T-helper 17 cell (primary cell): ENCODE measurements at regions not wholly inside any gene's neighbourhood (a gene's known extent, or its start where the extent isn't known, plus 50 kb on each side); places are given as distances from the start of the nearest gene placed in this dataset.
A peak's percentile ranks its signal among the peaks of the same experiment; 100 is the strongest.

Experiments
- ATAC-seq: fragments of 150-1000 bp; cut with Tn5 transposase; 2 replicates; pipeline ENCODE4 v1.10.0; 2021; ENCODE audit warnings: mild to moderate bottlenecking, moderate library complexity
- DNase-seq, 3 donors: peaks; one replicate each; pipeline versions ENCODE4 v3.0.0 to v3.0.0-alpha.2; 2020 to 2021
- H3K9me3 ChIP-seq: one replicate; pipeline ENCODE4 v1.7.0; 2013; ENCODE audit warnings: low read length, mild to moderate bottlenecking; ENCODE audit not compliant: control insufficient read depth, poor library complexity, severe bottlenecking
- H3K27ac Mint-ChIP-seq: one replicate; pipeline ENCODE4 v1.8.0; 2022; ENCODE audit warnings: mild to moderate bottlenecking, moderate library complexity, mixed read lengths
- H3K27me3 Mint-ChIP-seq: one replicate; pipeline ENCODE4 v1.8.0; 2022; ENCODE audit warnings: mixed read lengths
- H3K36me3 Mint-ChIP-seq: one replicate; pipeline ENCODE4 v1.8.0; 2022; ENCODE audit warnings: low read depth, mixed read lengths
- H3K4me1 Mint-ChIP-seq: one replicate; pipeline ENCODE4 v1.8.0; 2022; ENCODE audit warnings: mild to moderate bottlenecking, mixed read lengths
- H3K4me3 Mint-ChIP-seq: one replicate; pipeline ENCODE4 v1.8.0; 2022; ENCODE audit warnings: mild to moderate bottlenecking, moderate library complexity, mixed read lengths

DNA sequence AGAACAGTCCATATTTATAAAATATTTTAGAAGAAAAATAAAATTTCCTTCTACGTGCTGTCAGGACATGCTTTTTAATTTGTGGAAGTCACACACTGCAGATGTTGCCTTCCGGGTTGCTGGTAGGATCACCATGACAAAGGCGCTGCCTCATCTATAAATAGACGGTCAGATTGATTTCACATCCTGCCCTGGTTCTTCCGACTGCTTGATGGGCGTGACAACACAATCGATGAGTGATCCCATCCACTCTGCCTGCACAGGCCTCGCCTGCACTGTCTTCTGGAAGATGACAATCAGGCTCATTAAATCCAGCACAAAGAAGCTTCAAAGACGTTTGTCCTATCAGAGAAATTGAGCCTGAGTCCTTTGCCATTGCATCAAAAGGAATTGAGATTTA is 318.9 kb upstream of the TRIB2 start:
- peaks cover 16% of the 10 kb centered on the region for H3K4me1 Mint-ChIP-seq
- H3K9me3 ChIP-seq: no peaks in the 10 kb centered on the region
- H3K27me3 Mint-ChIP-seq: peaks cover 17% of the 10 kb centered on the region
- DNase-seq: no peak
- H3K27ac Mint-ChIP-seq: no peak overlapping the region
- peaks cover 4% of the 10 kb centered on the region for H3K36me3 Mint-ChIP-seq
- no peak overlapping the region for H3K4me3 Mint-ChIP-seq
- ATAC-seq: no peak

- no peaks in the 10 kb centered on the region for H3K9me3 ChIP-seq
- no peak for ATAC-seq
- Mint-ChIP-seq H3K4me1 (peaks cover 16% of the 10 kb centered on the region), H3K27me3 (peaks cover 17% of the 10 kb centered on the region), H3K27ac (no peak overlapping the region), H3K4me3 (no peak overlapping the region), H3K36me3 (peaks cover 7% of the 10 kb centered on the region)
- no peak for DNase-seq
Measured at GRCh38 chr2:12399240-12399639, 317.5 kb upstream of the TRIB2 start.

GRCh38 chr2:12400543-12400942 is 316.2 kb upstream of the TRIB2 start:
- no peak for DNase-seq
- H3K4me1 Mint-ChIP-seq: peaks cover 8% of the 10 kb centered on the region
- H3K36me3 Mint-ChIP-seq: peaks cover 5% of the 10 kb centered on the region

DNA sequence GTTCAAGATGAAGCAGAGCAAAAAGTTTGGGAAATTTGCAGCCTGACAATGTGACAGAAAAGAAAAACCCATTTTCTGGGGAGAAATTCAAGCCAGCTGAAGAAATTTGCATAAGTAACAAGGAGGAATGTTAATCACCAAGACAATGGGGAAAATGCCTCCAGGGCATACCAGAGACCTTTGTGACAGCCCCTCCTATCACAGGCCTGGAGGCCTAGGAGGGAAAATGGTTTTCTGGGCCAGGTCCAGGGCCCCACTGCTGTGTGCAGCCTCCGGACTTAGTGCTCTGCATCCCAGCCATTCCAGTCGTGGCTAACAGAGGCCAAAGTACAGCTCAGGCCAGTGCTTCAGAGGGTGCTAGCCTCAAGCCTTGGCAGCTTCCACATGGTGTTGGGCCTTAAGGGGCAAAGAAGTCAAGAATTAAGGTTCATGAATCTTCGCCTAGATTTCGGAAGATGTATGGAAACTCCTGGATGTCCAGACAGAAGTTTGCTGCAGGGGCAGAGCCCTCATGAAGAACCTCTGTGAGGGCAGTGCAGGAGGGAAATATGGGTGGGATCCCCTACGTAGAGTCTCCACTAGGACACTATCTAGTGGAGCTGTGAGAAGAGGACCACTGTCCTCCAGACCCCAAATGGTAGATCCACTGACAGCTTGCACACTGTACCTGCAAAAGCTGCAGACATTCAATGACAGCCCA is 314.1 kb upstream of the TRIB2 start:
- no peak for ATAC-seq
- Mint-ChIP-seq H3K27me3 (peaks cover 10% of the 10 kb centered on the region), H3K4me3 (no peak overlapping the region), H3K27ac (no peak overlapping the region), H3K36me3 (peaks cover 2% of the 10 kb centered on the region), H3K4me1 (peaks cover 2% of the 10 kb centered on the region)
- DNase-seq: no peak
- H3K9me3 ChIP-seq: no peaks in the 10 kb centered on the region

More at GRCh38 chr2:12400543-12400942, 316.2 kb upstream of the TRIB2 start:
- no peaks in the 10 kb centered on the region for H3K9me3 ChIP-seq
- no peak for ATAC-seq
- Mint-ChIP-seq H3K27me3 (peaks cover 17% of the 10 kb centered on the region), H3K4me3 (no peak overlapping the region), H3K27ac (no peak overlapping the region)

DNA sequence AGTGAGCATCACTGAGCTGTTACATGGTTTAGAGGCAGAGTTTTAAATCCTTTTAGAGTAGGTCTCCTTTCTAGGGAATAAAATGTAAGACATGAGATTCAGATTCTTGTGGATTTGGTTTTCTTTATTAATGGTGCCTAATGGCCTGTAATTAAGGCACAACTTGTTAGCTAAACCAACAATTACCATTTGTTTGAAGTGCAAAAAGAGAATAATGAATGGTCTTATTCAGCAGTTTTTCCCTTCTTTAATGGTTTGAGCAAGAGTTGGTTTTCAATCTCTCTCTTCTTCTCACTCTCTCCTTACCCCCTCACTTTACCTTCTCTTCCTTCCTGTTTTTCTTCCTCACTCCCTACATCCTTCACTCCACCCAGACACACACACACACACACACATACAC is 312.2 kb upstream of the TRIB2 start:
- no peak overlapping the region for H3K4me3 Mint-ChIP-seq
- peaks cover 2% of the 10 kb centered on the region for H3K4me1 Mint-ChIP-seq
- DNase-seq: no peak
- no peaks in the 10 kb centered on the region for H3K9me3 ChIP-seq
- ATAC-seq: no peak
- H3K36me3 Mint-ChIP-seq: peaks cover 2% of the 10 kb centered on the region
- no peak overlapping the region for H3K27ac Mint-ChIP-seq
- H3K27me3 Mint-ChIP-seq: peaks cover 10% of the 10 kb centered on the region

DNA sequence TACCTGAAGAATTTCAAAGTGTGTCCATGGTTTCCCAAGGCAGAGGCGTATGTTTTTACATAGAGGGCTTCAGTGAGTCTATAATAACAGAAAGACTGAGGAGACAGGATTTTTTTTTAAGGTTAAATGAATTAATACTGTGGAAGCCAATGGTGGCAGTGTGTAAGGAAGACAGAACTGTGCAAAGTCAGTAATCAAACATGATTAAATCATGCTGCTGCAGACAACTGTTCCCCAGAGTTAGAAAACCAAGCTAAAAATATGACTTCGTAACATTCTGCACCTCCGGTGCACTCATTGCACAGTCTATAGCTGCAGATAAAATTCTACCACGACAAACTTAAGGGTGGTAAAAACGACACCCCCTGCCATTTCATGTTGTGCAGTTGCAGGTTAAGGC is 309.6 kb upstream of the TRIB2 start:
- Mint-ChIP-seq H3K27me3 (no peaks in the 10 kb centered on the region), H3K36me3 (peaks cover 5% of the 10 kb centered on the region), H3K4me1 (peaks cover 2% of the 10 kb centered on the region), H3K27ac (no peak overlapping the region), H3K4me3 (no peak overlapping the region)
- ATAC-seq (no peak), DNase-seq (no peak)
- H3K9me3 ChIP-seq: no peaks in the 10 kb centered on the region

DNA sequence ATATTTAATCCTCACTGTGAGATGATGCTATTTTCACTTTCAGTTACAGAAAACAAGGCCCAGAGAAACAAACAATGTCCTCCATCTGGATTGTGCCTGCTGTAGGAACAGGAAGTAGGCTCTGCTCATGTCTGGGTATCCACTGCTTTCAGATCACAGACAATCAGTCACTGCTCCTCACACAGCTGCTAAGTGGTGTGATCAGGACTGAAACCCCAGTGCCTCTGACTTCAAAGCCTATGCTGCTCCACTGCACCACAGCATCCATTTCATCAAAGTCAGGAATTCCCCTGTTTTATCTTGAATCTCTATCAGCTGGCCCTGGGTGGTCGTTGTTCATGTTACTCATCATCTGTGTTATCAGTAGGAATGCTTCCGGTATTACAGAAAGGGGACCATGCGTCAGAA is 303.8 kb upstream of the TRIB2 start:
- H3K4me3 Mint-ChIP-seq: peak overlapping the region; percentile 8
- no peaks in the 10 kb centered on the region for H3K27me3 Mint-ChIP-seq
- ATAC-seq: peak; percentile 92
- H3K4me1 Mint-ChIP-seq: peaks cover 30% of the 10 kb centered on the region
- no peaks in the 10 kb centered on the region for H3K9me3 ChIP-seq
- peak overlapping the region; percentile 82 for H3K27ac Mint-ChIP-seq
- peak in 1 of 3 donors; percentile 10 for DNase-seq
- peaks cover 3% of the 10 kb centered on the region for H3K36me3 Mint-ChIP-seq

DNA sequence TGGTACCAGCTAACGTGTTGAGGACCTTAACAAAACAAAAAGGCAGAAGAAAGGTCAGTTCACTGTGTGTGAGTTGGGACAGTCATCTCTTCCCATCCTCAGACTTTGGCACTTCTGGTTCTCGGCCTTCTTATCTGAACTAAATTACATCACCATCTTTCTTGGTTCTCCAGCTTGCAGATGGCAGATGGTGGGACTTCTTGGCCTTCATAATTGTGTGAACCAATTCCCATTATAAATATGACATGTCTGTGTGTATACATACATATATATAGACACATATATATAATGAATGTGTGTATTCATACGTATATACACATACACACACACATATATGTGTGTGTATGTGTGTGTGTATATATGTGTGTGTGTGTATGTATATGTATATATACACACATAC is 301.2 kb upstream of the TRIB2 start:
- H3K9me3 ChIP-seq: no peaks in the 10 kb centered on the region
- Mint-ChIP-seq H3K27me3 (no peaks in the 10 kb centered on the region), H3K36me3 (peaks cover 3% of the 10 kb centered on the region), H3K27ac (peak overlapping the region; percentile 81), H3K4me3 (no peak overlapping the region), H3K4me1 (peaks cover 41% of the 10 kb centered on the region)
- DNase-seq: no peak
- ATAC-seq: no peak

DNA sequence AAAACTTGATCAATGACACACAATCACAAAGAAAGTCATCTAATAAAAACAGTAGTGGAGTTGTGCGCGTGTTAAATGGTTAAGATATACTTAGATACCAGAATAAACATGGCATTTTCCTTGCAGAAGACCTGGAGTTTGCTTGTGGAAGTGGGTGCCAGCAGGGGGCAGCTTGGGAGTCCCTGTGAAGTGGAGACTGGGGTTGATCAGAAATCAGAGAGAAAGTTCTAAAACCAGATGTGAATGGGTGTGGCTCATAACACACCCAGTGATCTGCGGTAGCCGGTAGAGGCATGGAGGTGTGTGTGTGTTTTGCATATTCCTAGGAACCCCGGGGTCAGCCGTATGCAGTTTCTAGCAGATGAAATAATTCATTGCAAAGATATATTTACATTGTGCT is 300.1 kb upstream of the TRIB2 start:
- H3K4me1 Mint-ChIP-seq: peaks cover 44% of the 10 kb centered on the region

DNA sequence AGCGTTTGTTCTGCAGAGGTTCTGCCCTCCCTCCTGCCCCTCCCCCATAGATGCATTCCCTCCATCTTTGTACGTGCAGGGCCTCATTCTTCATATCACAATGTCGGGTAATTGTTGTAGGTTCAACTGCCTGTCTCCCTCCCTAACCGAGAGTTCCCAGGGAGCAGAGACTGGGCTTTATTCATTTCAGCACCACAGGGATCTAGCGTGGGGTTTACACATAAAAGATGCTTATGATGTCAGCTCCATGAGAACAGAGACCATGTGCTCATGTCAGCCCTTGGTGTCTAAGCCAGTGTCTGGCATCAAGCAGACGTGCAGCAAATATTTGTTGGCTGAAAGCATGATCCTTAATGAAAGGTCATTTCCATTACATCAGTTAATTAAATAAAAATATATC is 298.9 kb upstream of the TRIB2 start:
- Mint-ChIP-seq H3K36me3 (no peaks in the 10 kb centered on the region), H3K4me1 (peaks cover 40% of the 10 kb centered on the region), H3K27ac (no peak overlapping the region), H3K4me3 (no peak overlapping the region), H3K27me3 (no peaks in the 10 kb centered on the region)
- ATAC-seq: no peak
- H3K9me3 ChIP-seq: no peaks in the 10 kb centered on the region
- DNase-seq: no peak

More for the DNA sequence above, 300.1 kb upstream of the TRIB2 start:
- Mint-ChIP-seq H3K36me3 (no peaks in the 10 kb centered on the region), H3K4me3 (peak overlapping the region; percentile 72), H3K27ac (peak overlapping the region; percentile 81), H3K27me3 (no peaks in the 10 kb centered on the region)
- DNase-seq: peak; percentile 35 to 39 (median 38)
- peak; percentile 71 for ATAC-seq
- H3K9me3 ChIP-seq: no peaks in the 10 kb centered on the region

- Mint-ChIP-seq H3K36me3 (no peaks in the 10 kb centered on the region), H3K27me3 (no peaks in the 10 kb centered on the region), H3K4me3 (no peak overlapping the region), H3K27ac (no peak overlapping the region), H3K4me1 (peaks cover 36% of the 10 kb centered on the region)
- no peak for DNase-seq
- no peaks in the 10 kb centered on the region for H3K9me3 ChIP-seq
- no peak for ATAC-seq
Measured at GRCh38 chr2:12419803-12420202, 296.9 kb upstream of the TRIB2 start.

DNA sequence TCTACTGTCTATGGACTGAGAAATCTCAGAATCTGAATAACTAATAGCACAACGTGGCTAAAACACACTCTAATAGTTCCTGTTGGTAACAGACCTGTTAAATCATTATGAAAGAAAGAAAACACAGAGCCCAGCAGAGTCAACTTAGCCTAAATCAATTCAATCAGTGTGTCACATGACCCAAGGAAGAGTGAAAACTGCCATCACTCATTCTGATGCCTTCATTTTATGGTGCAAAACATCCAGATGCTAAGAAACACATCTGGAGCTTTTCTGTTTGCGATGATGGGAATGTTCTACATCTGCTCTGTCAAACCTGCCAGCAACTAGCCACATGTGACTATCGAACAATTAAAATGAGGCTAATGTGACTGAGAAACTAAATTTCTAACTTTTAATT is 295.7 kb upstream of the TRIB2 start:
- Mint-ChIP-seq H3K36me3 (no peaks in the 10 kb centered on the region), H3K27ac (no peak overlapping the region), H3K27me3 (no peaks in the 10 kb centered on the region), H3K4me1 (peaks cover 31% of the 10 kb centered on the region), H3K4me3 (no peak overlapping the region)
- ATAC-seq (no peak), DNase-seq (no peak)
- H3K9me3 ChIP-seq: no peaks in the 10 kb centered on the region

- H3K9me3 ChIP-seq: no peaks in the 10 kb centered on the region
- DNase-seq (no peak), ATAC-seq (no peak)
- Mint-ChIP-seq H3K4me3 (no peak overlapping the region), H3K27me3 (no peaks in the 10 kb centered on the region), H3K36me3 (no peaks in the 10 kb centered on the region), H3K4me1 (peaks cover 15% of the 10 kb centered on the region), H3K27ac (no peak overlapping the region)
Measured at GRCh38 chr2:12424219-12424618, 292.5 kb upstream of the TRIB2 start.

GRCh38 chr2:12424809-12425208 is 291.9 kb upstream of the TRIB2 start:
- peaks cover 16% of the 10 kb centered on the region for H3K4me1 Mint-ChIP-seq
- ATAC-seq (no peak), DNase-seq (no peak)
- no peak overlapping the region for H3K27ac Mint-ChIP-seq
- no peaks in the 10 kb centered on the region for H3K36me3 Mint-ChIP-seq
- no peaks in the 10 kb centered on the region for H3K9me3 ChIP-seq
- no peaks in the 10 kb centered on the region for H3K27me3 Mint-ChIP-seq
- H3K4me3 Mint-ChIP-seq: no peak overlapping the region
